ENCODE measurements at regions not wholly inside any gene's neighbourhood (a gene's known extent, or its start where the extent isn't known, plus 50 kb on each side); places are given as distances from the start of the nearest gene placed in this dataset.

- DNase-seq: no peak
Observed at GRCh38 chr14:51398898-51399297, 158.9 kb downstream of the TMX1 start.

- no peak for DNase-seq
Observed at GRCh38 chr14:51400139-51400538, 160.1 kb downstream of the TMX1 start.

GRCh38 chr14:51401272-51401671, 161.2 kb downstream of the TMX1 start:
- no peak for DNase-seq

- no peak for DNase-seq
Observed at GRCh38 chr14:51401756-51402155, 161.7 kb downstream of the TMX1 start.

- no peak for DNase-seq
Observed at GRCh38 chr14:51410897-51411296, 170.8 kb downstream of the TMX1 start.

- DNase-seq: no peak
Observed at GRCh38 chr14:51419685-51420084, 179.6 kb downstream of the TMX1 start.

GRCh38 chr14:51422704-51423103, 182.7 kb downstream of the TMX1 start:
- no peak for DNase-seq

GRCh38 chr14:51424041-51424440, 184.0 kb downstream of the TMX1 start:
- no peak for DNase-seq

- peak; percentile 74 for DNase-seq
Observed at GRCh38 chr14:51424561-51425251, 184.7 kb downstream of the TMX1 start.

GRCh38 chr14:51428981-51429380, 188.9 kb downstream of the TMX1 start:
- no peak for DNase-seq

GRCh38 chr14:51430079-51430478, 190.0 kb downstream of the TMX1 start:
- DNase-seq: peak; percentile 11

GRCh38 chr14:51430633-51431032, 190.6 kb downstream of the TMX1 start:
- DNase-seq: no peak

GRCh38 chr14:51431033-51431709, 191.1 kb downstream of the TMX1 start:
- no peak for DNase-seq

GRCh38 chr14:51431741-51432140, 191.7 kb downstream of the TMX1 start:
- no peak for DNase-seq

GRCh38 chr14:51432302-51432948, 192.4 kb downstream of the TMX1 start:
- no peak for DNase-seq

- DNase-seq: no peak
Observed at GRCh38 chr14:51436630-51437029, 196.6 kb downstream of the TMX1 start.

- DNase-seq: no peak
Observed at GRCh38 chr14:51439896-51440295, 199.8 kb downstream of the TMX1 start.

GRCh38 chr14:51441001-51441400, 201.0 kb downstream of the TMX1 start:
- no peak for DNase-seq

GRCh38 chr14:51442513-51443175, 202.6 kb downstream of the TMX1 start:
- peak; percentile 45 for DNase-seq

- DNase-seq: no peak
Observed at GRCh38 chr14:51443195-51444018, 203.4 kb downstream of the TMX1 start.

- no peak for DNase-seq
Observed at GRCh38 chr14:51444353-51445000, 204.4 kb downstream of the TMX1 start.

GRCh38 chr14:51445001-51445390, 204.9 kb downstream of the TMX1 start:
- no peak for DNase-seq
